Spinal cord (tissue), 9 donors: ENCODE measurements at regions not wholly inside any gene's neighbourhood (a gene's known extent, or its start where the extent isn't known, plus 50 kb on each side); places are given as distances from the start of the nearest gene placed in this dataset.

Source experiments
- DNase-seq, 6 donors: peaks; one replicate each; pipeline versions ENCODE4 v3.0.0 to v3.0.0-alpha.2; 2013 to 2015; ENCODE audit warnings: low spot score in 6 of 6, low read depth in 4 of 6
- H3K27ac ChIP-seq: one replicate; pipeline ENCODE4 v1.5.1; 2013; ENCODE audit warnings: low read depth, low read length, control low read depth
- H3K27me3 ChIP-seq: one replicate; pipeline ENCODE4 v1.6.1; 2013; ENCODE audit warnings: low read length; ENCODE audit not compliant: control insufficient read depth, insufficient read depth
- H3K36me3 ChIP-seq: one replicate; pipeline ENCODE4 v1.6.1; 2013; ENCODE audit warnings: low read length; ENCODE audit not compliant: control insufficient read depth, insufficient read depth
- H3K4me1 ChIP-seq: one replicate; pipeline ENCODE4 v1.6.1; 2013; ENCODE audit warnings: low read length; ENCODE audit not compliant: control insufficient read depth, insufficient read depth
- H3K4me3 ChIP-seq: one replicate; pipeline ENCODE4 v1.5.1; 2013; ENCODE audit warnings: low read depth, low read length, control low read depth
- H3K9me3 ChIP-seq: one replicate; pipeline ENCODE4 v1.6.1; 2013; ENCODE audit warnings: low read length; ENCODE audit not compliant: control insufficient read depth, insufficient read depth
- WGBS: methylation state at CpG from one replicate; pipeline ENCODE4 v1.1.5; 2013; ENCODE audit warnings: missing lambda C conversion rate; ENCODE audit not compliant: insufficient coverage; 5-methylcytosine and 5-hydroxymethylcytosine counted together
- donor health status: healthy.

- no peaks in the 10 kb centered on the region for H3K4me1 ChIP-seq
- H3K27ac ChIP-seq: no peak overlapping the region
- no peaks in the 10 kb centered on the region for H3K36me3 ChIP-seq
- WGBS: 33% methylated on average over 3 of the region's 7 CpGs
- H3K9me3 ChIP-seq: no peaks in the 10 kb centered on the region
- peak in 2 of 6 donors; percentile 54 to 64 for DNase-seq
- H3K4me3 ChIP-seq: no peak overlapping the region
- no peaks in the 10 kb centered on the region for H3K27me3 ChIP-seq
These were observed 1090.8 kb downstream of the BCL11A start for GRCh38 chr2:59462422-59463197.

- no peaks in the 10 kb centered on the region for H3K36me3 ChIP-seq
- H3K27ac ChIP-seq: no peak overlapping the region
- H3K4me1 ChIP-seq: no peaks in the 10 kb centered on the region
- no peaks in the 10 kb centered on the region for H3K27me3 ChIP-seq
- no peak overlapping the region for H3K4me3 ChIP-seq
- no CpG with 5 or more reads among the region's 1 CpG for WGBS
- H3K9me3 ChIP-seq: no peaks in the 10 kb centered on the region
- peak in 2 of 6 donors; percentile 58 to 64 for DNase-seq
These were observed 1092.3 kb downstream of the BCL11A start for GRCh38 chr2:59461127-59461526.

GRCh38 chr2:59458800-59459199 lies 1094.7 kb downstream of the BCL11A start:
- Histone ChIP-seq H3K36me3 (no peaks in the 10 kb centered on the region), H3K4me3 (no peak overlapping the region), H3K9me3 (no peaks in the 10 kb centered on the region), H3K4me1 (no peaks in the 10 kb centered on the region), H3K27me3 (no peaks in the 10 kb centered on the region), H3K27ac (no peak overlapping the region)
- whole genome bisulfite sequencing: 46% methylated on average over 5 of the region's 5 CpGs
- DNase-seq: peak in 2 of 6 donors; percentile 27 to 44

- Histone ChIP-seq H3K27ac (no peak overlapping the region), H3K36me3 (no peaks in the 10 kb centered on the region), H3K27me3 (no peaks in the 10 kb centered on the region), H3K4me1 (no peaks in the 10 kb centered on the region), H3K4me3 (no peak overlapping the region), H3K9me3 (no peaks in the 10 kb centered on the region)
- DNase-seq: no peak
- 86% methylated on average over 1 of the region's 2 CpGs for WGBS
These were observed 1097.2 kb downstream of the BCL11A start for GRCh38 chr2:59456285-59456684.

- Histone ChIP-seq H3K9me3 (no peaks in the 10 kb centered on the region), H3K36me3 (no peaks in the 10 kb centered on the region), H3K27ac (no peak overlapping the region), H3K4me1 (no peaks in the 10 kb centered on the region), H3K4me3 (no peak overlapping the region), H3K27me3 (no peaks in the 10 kb centered on the region)
- 83% methylated on average over 1 of the region's 1 CpG for WGBS
- no peak for DNase-seq
These were observed 1104.2 kb downstream of the BCL11A start for GRCh38 chr2:59449274-59449673.

GRCh38 chr2:59440491-59440890 lies 1113.0 kb downstream of the BCL11A start:
- no peaks in the 10 kb centered on the region for H3K27me3 ChIP-seq
- H3K36me3 ChIP-seq: no peaks in the 10 kb centered on the region
- no peak overlapping the region for H3K27ac ChIP-seq
- 94% methylated on average over 2 of the region's 7 CpGs for WGBS
- H3K4me1 ChIP-seq: no peaks in the 10 kb centered on the region
- H3K4me3 ChIP-seq: no peak overlapping the region
- DNase-seq: peak in 1 of 6 donors; percentile 23
- H3K9me3 ChIP-seq: peaks cover 1% of the 10 kb centered on the region

GRCh38 chr2:59435635-59436034 lies 1117.8 kb downstream of the BCL11A start:
- Histone ChIP-seq H3K4me3 (no peak overlapping the region), H3K9me3 (no peaks in the 10 kb centered on the region), H3K4me1 (no peaks in the 10 kb centered on the region), H3K27me3 (no peaks in the 10 kb centered on the region), H3K36me3 (no peaks in the 10 kb centered on the region), H3K27ac (no peak overlapping the region)
- no peak for DNase-seq
- WGBS: 100% methylated on average over 1 of the region's 3 CpGs

- Histone ChIP-seq H3K4me3 (no peak overlapping the region), H3K27me3 (no peaks in the 10 kb centered on the region), H3K9me3 (no peaks in the 10 kb centered on the region), H3K4me1 (no peaks in the 10 kb centered on the region), H3K36me3 (no peaks in the 10 kb centered on the region), H3K27ac (no peak overlapping the region)
- no peak for DNase-seq
- 69% methylated on average over 2 of the region's 3 CpGs for WGBS
These were observed 1124.5 kb downstream of the BCL11A start for GRCh38 chr2:59428940-59429339.

- H3K4me1 ChIP-seq: no peaks in the 10 kb centered on the region
- H3K9me3 ChIP-seq: no peaks in the 10 kb centered on the region
- H3K27ac ChIP-seq: no peak overlapping the region
- DNase-seq: no peak
- 100% methylated on average over 1 of the region's 1 CpG for WGBS
- no peak overlapping the region for H3K4me3 ChIP-seq
- H3K27me3 ChIP-seq: no peaks in the 10 kb centered on the region
- no peaks in the 10 kb centered on the region for H3K36me3 ChIP-seq
These were observed 1125.5 kb downstream of the BCL11A start for GRCh38 chr2:59427980-59428379.

- Histone ChIP-seq H3K4me3 (no peak overlapping the region), H3K9me3 (no peaks in the 10 kb centered on the region), H3K27me3 (no peaks in the 10 kb centered on the region), H3K27ac (no peak overlapping the region), H3K4me1 (no peaks in the 10 kb centered on the region), H3K36me3 (no peaks in the 10 kb centered on the region)
- no CpG with 5 or more reads among the region's 3 CpGs for WGBS
- DNase-seq: no peak
These were observed 1128.2 kb downstream of the BCL11A start for GRCh38 chr2:59425247-59425646.
